Body of pancreas (tissue), 4 donors: ENCODE measurements at regions not wholly inside any gene's neighbourhood (a gene's known extent, or its start where the extent isn't known, plus 50 kb on each side); places are given as distances from the start of the nearest gene placed in this dataset.

Experiments used
- POLR2A ChIP-seq, 3 donors: fragments of 450-650 bp; IDR thresholded peaks; one replicate each; pipeline ENCODE4 v1.6.1; 2016; ENCODE audit warnings: antibody characterized with exemption in 3 of 3, mild to moderate bottlenecking in 2 of 3
- TF ChIP-seq, protein P1 (sequence below), 7 experiments: fragments of 450-650 bp in 4 of 7; fragments of 200-600 bp in 3 of 7; sonication (generic) in 3 of 7; IDR thresholded peaks; one replicate each; pipeline ENCODE4 v1.5.1; 2016 to 2019; ENCODE audit warnings: antibody characterized with exemption in 7 of 7

DNA sequence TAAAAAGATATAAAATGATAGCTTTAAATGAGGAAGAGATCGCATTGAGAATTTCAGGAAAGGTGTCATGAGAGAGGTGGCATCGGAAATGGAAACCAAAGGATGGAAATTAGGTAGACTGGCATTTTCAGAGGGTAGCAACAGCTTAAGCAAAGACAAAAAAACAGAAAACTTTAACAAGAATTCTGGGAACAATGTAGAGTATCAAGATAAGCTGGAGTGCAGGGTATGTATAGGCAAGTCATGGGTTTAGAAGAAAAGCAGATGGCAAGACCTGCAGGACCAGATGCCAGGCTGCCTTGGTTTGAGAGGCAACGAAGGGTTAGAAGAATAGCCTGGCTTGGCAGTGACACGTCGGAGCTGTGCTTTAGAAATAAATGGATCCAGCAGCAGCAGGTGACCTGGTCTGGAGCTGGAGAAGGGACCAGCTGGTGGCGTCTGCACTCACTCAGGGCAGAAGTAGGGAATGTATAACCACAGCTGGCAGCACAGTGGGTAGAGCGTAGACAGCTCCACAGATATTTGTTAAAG is 149.4 kb upstream of the TIAM1 start:
- TF ChIP-seq, protein P1, sequence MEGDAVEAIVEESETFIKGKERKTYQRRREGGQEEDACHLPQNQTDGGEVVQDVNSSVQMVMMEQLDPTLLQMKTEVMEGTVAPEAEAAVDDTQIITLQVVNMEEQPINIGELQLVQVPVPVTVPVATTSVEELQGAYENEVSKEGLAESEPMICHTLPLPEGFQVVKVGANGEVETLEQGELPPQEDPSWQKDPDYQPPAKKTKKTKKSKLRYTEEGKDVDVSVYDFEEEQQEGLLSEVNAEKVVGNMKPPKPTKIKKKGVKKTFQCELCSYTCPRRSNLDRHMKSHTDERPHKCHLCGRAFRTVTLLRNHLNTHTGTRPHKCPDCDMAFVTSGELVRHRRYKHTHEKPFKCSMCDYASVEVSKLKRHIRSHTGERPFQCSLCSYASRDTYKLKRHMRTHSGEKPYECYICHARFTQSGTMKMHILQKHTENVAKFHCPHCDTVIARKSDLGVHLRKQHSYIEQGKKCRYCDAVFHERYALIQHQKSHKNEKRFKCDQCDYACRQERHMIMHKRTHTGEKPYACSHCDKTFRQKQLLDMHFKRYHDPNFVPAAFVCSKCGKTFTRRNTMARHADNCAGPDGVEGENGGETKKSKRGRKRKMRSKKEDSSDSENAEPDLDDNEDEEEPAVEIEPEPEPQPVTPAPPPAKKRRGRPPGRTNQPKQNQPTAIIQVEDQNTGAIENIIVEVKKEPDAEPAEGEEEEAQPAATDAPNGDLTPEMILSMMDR (IDR thresholded peaks at IDR 0.05): no peak
- no peak for TF ChIP-seq POLR2A (IDR thresholded peaks at IDR 0.05)
